HG03432 (cell line): ENCODE measurements at regions not wholly inside any gene's neighbourhood (a gene's known extent, or its start where the extent isn't known, plus 50 kb on each side); places are given as distances from the start of the nearest gene placed in this dataset.
A peak's percentile ranks its signal among the peaks of the same experiment; 100 is the strongest.
"Not testable (repeated sequence)": the region's sequence is repeated elsewhere in the genome, so short reads cannot be mapped to it uniquely, and the experiment has no call there.

Source experiments
- ATAC-seq: cut with Tn5 transposase; IDR thresholded peaks from one replicate; pipeline ENCODE4 v1.9.1; 2021; ENCODE audit warnings: mild to moderate bottlenecking, moderate library complexity; ENCODE audit not compliant: unreplicated experiment

- ATAC-seq = no peak
Measured at GRCh38 chrX:86887341-86887740, 630.3 kb upstream of the KLHL4 start.

- no peak for ATAC-seq
Measured at GRCh38 chrX:86910027-86910426, 607.6 kb upstream of the KLHL4 start.

GRCh38 chrX:86910602-86911311 lies 606.8 kb upstream of the KLHL4 start:
- peak; percentile 47 for ATAC-seq

- ATAC-seq = no peak
Measured at GRCh38 chrX:86914569-86914968, 603.0 kb upstream of the KLHL4 start.

GRCh38 chrX:86917959-86918358 lies 599.6 kb upstream of the KLHL4 start:
- ATAC-seq = no peak

- ATAC-seq = no peak
Measured at GRCh38 chrX:86930419-86930818, 587.2 kb upstream of the KLHL4 start.

- no peak for ATAC-seq
Measured at GRCh38 chrX:86935988-86936387, 581.6 kb upstream of the KLHL4 start.

- peak; percentile 87 for ATAC-seq
Measured at GRCh38 chrX:86946569-86946968, 571.0 kb upstream of the KLHL4 start.

GRCh38 chrX:86964321-86964720 lies 553.3 kb upstream of the KLHL4 start:
- no peak for ATAC-seq

- no peak for ATAC-seq
Measured at GRCh38 chrX:86981326-86981879, 536.2 kb upstream of the KLHL4 start.

GRCh38 chrX:86987351-86987750 lies 530.3 kb upstream of the KLHL4 start:
- not testable (repeated sequence) for ATAC-seq

GRCh38 chrX:87003031-87003430 lies 514.6 kb upstream of the KLHL4 start:
- ATAC-seq = no peak

- ATAC-seq = no peak
Measured at GRCh38 chrX:87005183-87005582, 512.4 kb upstream of the KLHL4 start.

GRCh38 chrX:87005885-87006284 lies 511.7 kb upstream of the KLHL4 start:
- ATAC-seq = no peak

GRCh38 chrX:87006561-87006960 lies 511.0 kb upstream of the KLHL4 start:
- ATAC-seq = no peak

GRCh38 chrX:87017210-87017609 lies 500.4 kb upstream of the KLHL4 start:
- no peak for ATAC-seq

GRCh38 chrX:87033115-87033514 lies 484.5 kb upstream of the KLHL4 start:
- not testable (repeated sequence) for ATAC-seq

- ATAC-seq = no peak
Measured at GRCh38 chrX:87045352-87045751, 472.2 kb upstream of the KLHL4 start.

- ATAC-seq = no peak
Measured at GRCh38 chrX:87049567-87049966, 468.0 kb upstream of the KLHL4 start.

GRCh38 chrX:87063642-87064041 lies 454.0 kb upstream of the KLHL4 start:
- no peak for ATAC-seq

GRCh38 chrX:87064502-87064901 lies 453.1 kb upstream of the KLHL4 start:
- no peak for ATAC-seq

GRCh38 chrX:87067795-87068369 lies 449.7 kb upstream of the KLHL4 start:
- peak; percentile 72 for ATAC-seq
